CD14-positive monocyte (primary cell): ENCODE measurements at regions not wholly inside any gene's neighbourhood (a gene's known extent, or its start where the extent isn't known, plus 50 kb on each side); places are given as distances from the start of the nearest gene placed in this dataset.

Experiments used
- DNase-seq, 3 donors: peaks; one replicate each; pipeline ENCODE4 v3.0.0-alpha.2; 2011 to 2022
- H2AFZ ChIP-seq: 2 replicates; pipeline ENCODE4 v1.6.0; 2012; ENCODE audit warnings: mild to moderate bottlenecking, low read depth, low read length, inconsistent platforms; ENCODE audit not compliant: insufficient read depth, poor library complexity, severe bottlenecking
- H3K27ac ChIP-seq, 2 donors: 1 replicate in 1 of 2; 2 replicates in 1 of 2; pipeline ENCODE4 v1.5.1; 2012 to 2013; ENCODE audit warnings: low read length in 2 of 2, control low read depth in 1 of 2, inconsistent platforms in 1 of 2, low read depth in 1 of 2, mild to moderate bottlenecking in 1 of 2
- H3K27me3 ChIP-seq, 2 donors: one replicate each; pipeline versions ENCODE4 v1.6.0 to v1.6.1; 2011 to 2013; ENCODE audit warnings: low read length in 2 of 2; ENCODE audit not compliant: control insufficient read depth in 2 of 2, insufficient read depth in 2 of 2
- H3K36me3 ChIP-seq, 2 donors: replicated peaks in 1 of 2; 1 replicate in 1 of 2; 2 replicates in 1 of 2; pipeline versions ENCODE4 v1.5.1 to v1.6.1; 2012 to 2013; ENCODE audit warnings: low read length in 2 of 2, control low read depth in 1 of 2, inconsistent platforms in 1 of 2, mild to moderate bottlenecking in 1 of 2; ENCODE audit not compliant: insufficient read depth in 2 of 2, control insufficient read depth in 1 of 2
- H3K4me1 ChIP-seq, 2 donors: 1 replicate in 1 of 2; 2 replicates in 1 of 2; pipeline versions ENCODE4 v1.5.1 to v1.6.1; 2012 to 2013; ENCODE audit warnings: low read length in 2 of 2, control low read depth in 1 of 2, inconsistent platforms in 1 of 2, mild to moderate bottlenecking in 1 of 2, moderate library complexity in 1 of 2; ENCODE audit not compliant: insufficient read depth in 2 of 2, control insufficient read depth in 1 of 2
- H3K4me2 ChIP-seq: replicated peaks from 2 replicates; pipeline ENCODE3; 2012; ENCODE audit warnings: low read length, moderate library complexity, mild to moderate bottlenecking; ENCODE audit not compliant: poor library complexity, severe bottlenecking; ENCODE audit errors: extremely low read depth
- H3K4me3 ChIP-seq, 3 experiments: fragments of 200-600 bp in 1 of 3; sonication (generic) in 1 of 3; replicated peaks in 1 of 3; 1 replicate in 2 of 3; 2 replicates in 1 of 3; pipeline ENCODE4 v1.5.1; 2011 to 2013; ENCODE audit warnings: low read length in 3 of 3, mild to moderate bottlenecking in 3 of 3, control low read depth in 2 of 3, low read depth in 2 of 3, inconsistent platforms in 1 of 3, moderate library complexity in 1 of 3
- H3K79me2 ChIP-seq: 2 replicates; pipeline ENCODE4 v1.6.0; 2012; ENCODE audit warnings: mild to moderate bottlenecking, control low read depth, inconsistent platforms, low read length, moderate library complexity; ENCODE audit not compliant: insufficient read depth
- H3K9ac ChIP-seq: 2 replicates; pipeline ENCODE4 v1.6.0; 2017; ENCODE audit warnings: low read length, mild to moderate bottlenecking; ENCODE audit not compliant: insufficient read depth, poor library complexity, severe bottlenecking
- H3K9me3 ChIP-seq, 2 donors: replicated peaks in 1 of 2; 1 replicate in 1 of 2; 2 replicates in 1 of 2; pipeline versions ENCODE4 v1.5.1 to v1.6.1; 2012 to 2013; ENCODE audit warnings: low read length in 2 of 2, control low read depth in 1 of 2; ENCODE audit not compliant: control insufficient read depth in 1 of 2, insufficient read depth in 1 of 2
- H4K20me1 ChIP-seq: 2 replicates; pipeline ENCODE4 v1.6.0; 2012; ENCODE audit warnings: mild to moderate bottlenecking, low read length, control low read depth, moderate library complexity; ENCODE audit not compliant: insufficient read depth
- H3K27ac Mint-ChIP-seq, 7 donors: one replicate each; pipeline ENCODE4 v1.8.0; 2020; ENCODE audit warnings: mild to moderate bottlenecking in 7 of 7, mixed read lengths in 7 of 7, moderate library complexity in 6 of 7, inconsistent platforms in 2 of 7
- H3K27me3 Mint-ChIP-seq, 3 donors: one replicate each; pipeline ENCODE4 v1.8.0; 2021 to 2022; ENCODE audit warnings: low read depth in 3 of 3, mild to moderate bottlenecking in 3 of 3, mixed read lengths in 3 of 3, moderate library complexity in 3 of 3, inconsistent platforms in 1 of 3
- H3K36me3 Mint-ChIP-seq, 2 donors: one replicate each; pipeline ENCODE4 v1.8.0; 2020; ENCODE audit warnings: mixed read lengths in 2 of 2, inconsistent platforms in 1 of 2, mild to moderate bottlenecking in 1 of 2
- H3K4me1 Mint-ChIP-seq: one replicate; pipeline ENCODE4 v1.8.0; 2020; ENCODE audit warnings: mild to moderate bottlenecking, mixed read lengths
- H3K4me3 Mint-ChIP-seq, 2 donors: one replicate each; pipeline ENCODE4 v1.8.0; 2020; ENCODE audit warnings: mild to moderate bottlenecking in 2 of 2, mixed read lengths in 2 of 2, moderate library complexity in 1 of 2
- H3K9me3 Mint-ChIP-seq, 7 donors: one replicate each; pipeline ENCODE4 v1.8.0; 2020 to 2022; ENCODE audit warnings: mixed read lengths in 7 of 7, mild to moderate bottlenecking in 6 of 7, moderate library complexity in 6 of 7, inconsistent platforms in 2 of 7
- intact Hi-C, 2 donors: fragments of 100-400 bp; cut with micrococcal nuclease; formaldehyde crosslinking; loops; one replicate each; pipeline versions ENCODE4 v1.15.0 to v1.15.1; 2023
- TF ChIP-seq, protein P1 (sequence below): fragments of 200-600 bp; IDR thresholded peaks from one replicate; pipeline ENCODE4 v1.8.0; 2022; ENCODE audit warnings: antibody characterized with exemption, mild to moderate bottlenecking

- TF ChIP-seq, protein P1, sequence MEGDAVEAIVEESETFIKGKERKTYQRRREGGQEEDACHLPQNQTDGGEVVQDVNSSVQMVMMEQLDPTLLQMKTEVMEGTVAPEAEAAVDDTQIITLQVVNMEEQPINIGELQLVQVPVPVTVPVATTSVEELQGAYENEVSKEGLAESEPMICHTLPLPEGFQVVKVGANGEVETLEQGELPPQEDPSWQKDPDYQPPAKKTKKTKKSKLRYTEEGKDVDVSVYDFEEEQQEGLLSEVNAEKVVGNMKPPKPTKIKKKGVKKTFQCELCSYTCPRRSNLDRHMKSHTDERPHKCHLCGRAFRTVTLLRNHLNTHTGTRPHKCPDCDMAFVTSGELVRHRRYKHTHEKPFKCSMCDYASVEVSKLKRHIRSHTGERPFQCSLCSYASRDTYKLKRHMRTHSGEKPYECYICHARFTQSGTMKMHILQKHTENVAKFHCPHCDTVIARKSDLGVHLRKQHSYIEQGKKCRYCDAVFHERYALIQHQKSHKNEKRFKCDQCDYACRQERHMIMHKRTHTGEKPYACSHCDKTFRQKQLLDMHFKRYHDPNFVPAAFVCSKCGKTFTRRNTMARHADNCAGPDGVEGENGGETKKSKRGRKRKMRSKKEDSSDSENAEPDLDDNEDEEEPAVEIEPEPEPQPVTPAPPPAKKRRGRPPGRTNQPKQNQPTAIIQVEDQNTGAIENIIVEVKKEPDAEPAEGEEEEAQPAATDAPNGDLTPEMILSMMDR: no peak
- Histone ChIP-seq H3K36me3 (no peaks in the 10 kb centered on the region), H3K4me2 (no peak overlapping the region), H3K9ac (no peak overlapping the region), H3K4me3 (no peak overlapping the region), H3K4me1 (no peaks in the 10 kb centered on the region), H3K79me2 (no peaks in the 10 kb centered on the region), H3K27me3 (no peaks in the 10 kb centered on the region), H2AFZ (no peak overlapping the region), H3K27ac (no peak overlapping the region), H4K20me1 (no peaks in the 10 kb centered on the region), H3K9me3 (peaks cover 5 to 7% of the 10 kb centered on the region in 2 donors)
- Mint-ChIP-seq H3K4me1 (no peaks in the 10 kb centered on the region), H3K4me3 (no peak overlapping the region), H3K9me3 (peaks cover 0 to 11% (median 6%) of the 10 kb centered on the region in 7 donors), H3K27ac (no peak overlapping the region), H3K27me3 (no peaks in the 10 kb centered on the region), H3K36me3 (no peaks in the 10 kb centered on the region)
- intact Hi-C loops: no loop called here
- DNase-seq: no peak
These were observed 125.1 kb upstream of the FBXL7 start for GRCh38 chr5:15374886-15375285.

DNA sequence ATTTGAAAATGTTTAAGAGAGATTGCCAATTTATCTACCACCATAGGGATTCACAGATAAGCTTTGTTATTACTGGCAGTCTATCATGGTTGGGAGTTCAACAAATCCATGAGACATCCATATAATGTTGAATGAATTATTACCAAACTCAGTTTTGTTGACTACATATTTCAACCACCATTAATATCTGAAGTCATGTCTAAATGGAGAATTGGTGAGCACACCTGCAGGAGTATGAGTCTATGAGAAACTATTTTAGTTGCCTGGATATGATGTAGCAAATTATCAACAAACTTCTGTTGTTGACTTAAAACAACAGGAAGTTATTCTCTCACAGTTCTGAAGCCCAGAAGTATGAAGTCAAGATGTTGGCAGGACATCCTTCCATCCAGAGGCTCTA is 126.8 kb upstream of the FBXL7 start:
- no peak for DNase-seq
- H3K4me1 Mint-ChIP-seq: no peaks in the 10 kb centered on the region
- no peaks in the 10 kb centered on the region for H3K27me3 Mint-ChIP-seq
- H3K27me3 ChIP-seq: no peaks in the 10 kb centered on the region
- H3K36me3 Mint-ChIP-seq: no peaks in the 10 kb centered on the region
- no peaks in the 10 kb centered on the region for H4K20me1 ChIP-seq
- H3K9me3 ChIP-seq: peaks cover 7 to 13% of the 10 kb centered on the region in 2 donors
- no peaks in the 10 kb centered on the region for H3K4me1 ChIP-seq
- H3K36me3 ChIP-seq: no peaks in the 10 kb centered on the region
- H3K9ac ChIP-seq: no peak overlapping the region
- TF ChIP-seq, protein P1: no peak
- H3K79me2 ChIP-seq: no peaks in the 10 kb centered on the region
- H3K27ac Mint-ChIP-seq: no peak overlapping the region
- intact Hi-C loops: no loop called here
- H3K4me3 Mint-ChIP-seq: no peak overlapping the region
- no peak overlapping the region for H2AFZ ChIP-seq
- peaks cover 0 to 16% (median 5%) of the 10 kb centered on the region in 7 donors for H3K9me3 Mint-ChIP-seq
- no peak overlapping the region for H3K27ac ChIP-seq
- H3K4me3 ChIP-seq: no peak overlapping the region
- no peak overlapping the region for H3K4me2 ChIP-seq
